HepG2 (cell line): ENCODE measurements at regions not wholly inside any gene's neighbourhood (a gene's known extent, or its start where the extent isn't known, plus 50 kb on each side); places are given as distances from the start of the nearest gene placed in this dataset.

ENCODE experiments used
- NFE2L1 ChIP-seq: sonication (generic); formaldehyde crosslinking; IDR thresholded peaks from 2 replicates; pipeline ENCODE4 v1.4.0; 2020; ENCODE audit warnings: missing genetic modification reagents, mild to moderate bottlenecking, borderline replicate concordance
- TCF12 ChIP-seq, 2 experiments: fragments of 450-650 bp in 1 of 2; sonication (generic) in 1 of 2; formaldehyde crosslinking in 1 of 2; IDR thresholded peaks; 2 replicates each; pipeline versions ENCODE4 v1.6.1 to v1.8.0; 2017 to 2022; ENCODE audit warnings: antibody characterized with exemption in 1 of 2, mild to moderate bottlenecking in 1 of 2, missing genetic modification reagents in 1 of 2, moderate library complexity in 1 of 2

- TF ChIP-seq TCF12 (IDR thresholded peaks at IDR 0.05) (no peak), TCF12 (CRISPR knock-in tag; IDR thresholded peaks at IDR 0.05) (no peak), NFE2L1 (CRISPR knock-in tag) (no peak)
Observed at GRCh38 chr17:51527225-51527982, 267.1 kb downstream of the UTP18 start.
